HepG2 (cell line): ENCODE measurements at regions not wholly inside any gene's neighbourhood (a gene's known extent, or its start where the extent isn't known, plus 50 kb on each side); places are given as distances from the start of the nearest gene placed in this dataset.

Source experiments
- ATF7-NPFF ChIP-seq: sonication (generic); formaldehyde crosslinking; IDR thresholded peaks from 2 replicates; pipeline ENCODE4 v1.8.1; 2023; ENCODE audit warnings: mild to moderate bottlenecking, low read depth, missing genetic modification reagents, moderate library complexity
- FOXO1 ChIP-seq: sonication (generic); formaldehyde crosslinking; IDR thresholded peaks from 2 replicates; pipeline ENCODE4 v1.4.0; 2020; ENCODE audit warnings: missing genetic modification reagents
- GRHL1 ChIP-seq: sonication (generic); formaldehyde crosslinking; conservative IDR thresholded peaks from 2 replicates; pipeline ENCODE4 v1.8.0; 2022; ENCODE audit warnings: missing genetic modification reagents
- HOXA5 ChIP-seq: sonication (generic); formaldehyde crosslinking; IDR thresholded peaks from 2 replicates; pipeline ENCODE4 v1.4.0; 2020; ENCODE audit warnings: missing genetic modification reagents
- KDM6A ChIP-seq: IDR thresholded peaks from 2 replicates; pipeline ENCODE4 v1.6.1; 2016; ENCODE audit warnings: low read depth
- MZF1 ChIP-seq: sonication (generic); formaldehyde crosslinking; IDR thresholded peaks from 2 replicates; pipeline ENCODE4 v1.8.1; 2023; ENCODE audit warnings: mild to moderate bottlenecking, missing genetic modification reagents, borderline replicate concordance
- PCBP2 ChIP-seq: fragments of 200-400 bp; formaldehyde crosslinking; optimal IDR thresholded peaks from 2 replicates; pipeline ENCODE3; 2018; ENCODE audit warnings: low read length, low read depth; ENCODE audit not compliant: poor library complexity, severe bottlenecking
- PITX1 ChIP-seq: sonication (generic); formaldehyde crosslinking; IDR thresholded peaks from 2 replicates; pipeline ENCODE4 v1.5.1; 2020; ENCODE audit warnings: mild to moderate bottlenecking, missing genetic modification reagents
- RERE ChIP-seq: IDR thresholded peaks from 2 replicates; pipeline ENCODE4 v1.6.1; 2016; ENCODE audit warnings: low read depth, missing genetic modification reagents, missing compliant biosample characterization
- SRY ChIP-seq: sonication (generic); formaldehyde crosslinking; IDR thresholded peaks from 2 replicates; pipeline ENCODE4 v1.8.0; 2022; ENCODE audit warnings: mild to moderate bottlenecking, missing genetic modification reagents
- SSRP1 ChIP-seq: IDR thresholded peaks from 2 replicates; pipeline ENCODE4 v1.6.1; 2016; ENCODE audit warnings: control low read depth
- TMF1 ChIP-seq: sonication (generic); formaldehyde crosslinking; IDR thresholded peaks from 2 replicates; pipeline ENCODE4 v1.8.1; 2022; ENCODE audit warnings: low read depth, missing genetic modification reagents
- TOE1 ChIP-seq: sonication (generic); formaldehyde crosslinking; IDR thresholded peaks from 2 replicates; pipeline ENCODE4 v1.4.0; 2020; ENCODE audit warnings: mild to moderate bottlenecking, missing genetic modification reagents
- ZMYM4 ChIP-seq: sonication (generic); formaldehyde crosslinking; IDR thresholded peaks from 2 replicates; pipeline ENCODE4 v1.8.1; 2023; ENCODE audit warnings: mild to moderate bottlenecking, missing genetic modification reagents
- ZNF569 ChIP-seq: sonication (generic); formaldehyde crosslinking; IDR thresholded peaks from 2 replicates; pipeline ENCODE4 v1.5.0; 2020; ENCODE audit warnings: mild to moderate bottlenecking, missing genetic modification reagents, moderate library complexity, borderline replicate concordance
- ZNF589 ChIP-seq: sonication (generic); formaldehyde crosslinking; conservative IDR thresholded peaks from 2 replicates; pipeline ENCODE4 v1.8.0; 2022; ENCODE audit warnings: mild to moderate bottlenecking, moderate library complexity, missing genetic modification reagents
- ZNF644 ChIP-seq: IDR thresholded peaks from 2 replicates; pipeline ENCODE4 v1.6.1; 2016; ENCODE audit warnings: low read depth
- ZNF670 ChIP-seq: sonication (generic); formaldehyde crosslinking; IDR thresholded peaks from 2 replicates; pipeline ENCODE4 v1.8.0; 2022; ENCODE audit warnings: mild to moderate bottlenecking, missing genetic modification reagents, borderline replicate concordance
- ZNF770 ChIP-seq: sonication (generic); formaldehyde crosslinking; IDR thresholded peaks from 2 replicates; pipeline ENCODE4 v1.5.0; 2020; ENCODE audit warnings: mild to moderate bottlenecking, missing genetic modification reagents
- ZNF883 ChIP-seq: sonication (generic); formaldehyde crosslinking; IDR thresholded peaks from 2 replicates; pipeline ENCODE4 v1.5.1; 2020; ENCODE audit warnings: mild to moderate bottlenecking, missing genetic modification reagents; ENCODE audit errors: not compliant biosample characterization
- TF ChIP-seq, protein P1 (sequence below): sonication (generic); formaldehyde crosslinking; conservative IDR thresholded peaks from 2 replicates; pipeline ENCODE4 v1.4.0; 2020; ENCODE audit warnings: missing genetic modification reagents

- TF ChIP-seq, protein P1, sequence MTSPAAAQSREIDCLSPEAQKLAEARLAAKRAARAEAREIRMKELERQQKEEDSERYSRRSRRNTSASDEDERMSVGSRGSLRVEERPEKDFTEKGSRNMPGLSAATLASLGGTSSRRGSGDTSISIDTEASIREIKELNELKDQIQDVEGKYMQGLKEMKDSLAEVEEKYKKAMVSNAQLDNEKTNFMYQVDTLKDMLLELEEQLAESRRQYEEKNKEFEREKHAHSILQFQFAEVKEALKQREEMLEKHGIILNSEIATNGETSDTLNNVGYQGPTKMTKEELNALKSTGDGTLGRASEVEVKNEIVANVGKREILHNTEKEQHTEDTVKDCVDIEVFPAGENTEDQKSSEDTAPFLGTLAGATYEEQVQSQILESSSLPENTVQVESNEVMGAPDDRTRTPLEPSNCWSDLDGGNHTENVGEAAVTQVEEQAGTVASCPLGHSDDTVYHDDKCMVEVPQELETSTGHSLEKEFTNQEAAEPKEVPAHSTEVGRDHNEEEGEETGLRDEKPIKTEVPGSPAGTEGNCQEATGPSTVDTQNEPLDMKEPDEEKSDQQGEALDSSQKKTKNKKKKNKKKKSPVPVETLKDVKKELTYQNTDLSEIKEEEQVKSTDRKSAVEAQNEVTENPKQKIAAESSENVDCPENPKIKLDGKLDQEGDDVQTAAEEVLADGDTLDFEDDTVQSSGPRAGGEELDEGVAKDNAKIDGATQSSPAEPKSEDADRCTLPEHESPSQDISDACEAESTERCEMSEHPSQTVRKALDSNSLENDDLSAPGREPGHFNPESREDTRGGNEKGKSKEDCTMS (CRISPR knock-in tag) = no peak
- TF ChIP-seq ZNF589 (CRISPR knock-in tag) = no peak
- no peak for TF ChIP-seq ZMYM4 (CRISPR knock-in tag)
- TF ChIP-seq SRY (CRISPR knock-in tag) = no peak
- TF ChIP-seq SSRP1 (CRISPR knock-in tag) = no peak
- TF ChIP-seq ATF7-NPFF (CRISPR knock-in tag) = no peak
- TF ChIP-seq PITX1 (CRISPR knock-in tag) = no peak
- TF ChIP-seq ZNF644 = 0 out of 2 replicates have a peak, but pooled peaks have one; percentile 20
- no peak for TF ChIP-seq MZF1 (CRISPR knock-in tag)
- no peak for TF ChIP-seq TOE1 (CRISPR knock-in tag)
- TF ChIP-seq TMF1 (CRISPR knock-in tag) = no peak
- no peak for TF ChIP-seq FOXO1 (CRISPR knock-in tag)
- TF ChIP-seq RERE (CRISPR knock-in tag) = no peak
- no peak for TF ChIP-seq ZNF670
- no peak for TF ChIP-seq PCBP2
- TF ChIP-seq ZNF883 (CRISPR knock-in tag) = no peak
- no peak for TF ChIP-seq KDM6A
- no peak for TF ChIP-seq HOXA5 (CRISPR knock-in tag)
- no peak for TF ChIP-seq ZNF770 (CRISPR knock-in tag)
- no peak for TF ChIP-seq ZNF569 (CRISPR knock-in tag)
- TF ChIP-seq GRHL1 (CRISPR knock-in tag) = no peak
These were observed 182.7 kb upstream of the SNX19 start (continued) for GRCh38 chr11:131099013-131099412.
